SK-N-MC (cell line): ENCODE measurements at regions not wholly inside any gene's neighbourhood (a gene's known extent, or its start where the extent isn't known, plus 50 kb on each side); places are given as distances from the start of the nearest gene placed in this dataset.

Experiments used
- DNase-seq: peaks from one replicate; pipeline ENCODE4 v3.0.0-alpha.2; 2011; ENCODE audit warnings: low read depth, low spot score
- H3K27ac ChIP-seq: fragments of 200-600 bp; sonication (generic); 2 replicates; pipeline ENCODE4 v1.5.1; 2016; ENCODE audit warnings: mixed run types
- H3K36me3 ChIP-seq: fragments of 200-600 bp; sonication (generic); 2 replicates; pipeline ENCODE4 v1.6.1; 2017; ENCODE audit warnings: antibody characterized with exemption, low read length, mixed read lengths; ENCODE audit not compliant: insufficient read depth
- H3K4me3 ChIP-seq: fragments of 200-600 bp; sonication (generic); 2 replicates; pipeline ENCODE4 v1.5.1; 2016
- H3K9ac ChIP-seq: fragments of 200-600 bp; sonication (generic); 2 replicates; pipeline ENCODE4 v1.8.0; 2017; ENCODE audit warnings: mixed run types, mixed read lengths; ENCODE audit not compliant: insufficient read length
- H3K9me3 ChIP-seq: fragments of 200-600 bp; sonication (generic); 2 replicates; pipeline ENCODE4 v1.6.1; 2017; ENCODE audit warnings: low read depth, mild to moderate bottlenecking, antibody characterized with exemption, low read length, moderate library complexity, mixed read lengths
- EZH2 ChIP-seq: fragments of 200-600 bp; sonication (generic); IDR thresholded peaks from one replicate; pipeline ENCODE4 v1.6.1; 2017; ENCODE audit warnings: antibody characterized with exemption
- FOXP2 ChIP-seq: optimal IDR thresholded peaks from 2 replicates; pipeline ENCODE3; 2011; ENCODE audit warnings: mild to moderate bottlenecking, moderate library complexity; ENCODE audit not compliant: insufficient read depth; ENCODE audit errors: extremely low read length, control extremely low read depth
- POLR2AphosphoS5 ChIP-seq: IDR thresholded peaks from 2 replicates; pipeline ENCODE4 v1.6.1; 2012; ENCODE audit warnings: mild to moderate bottlenecking, low read depth, low read length, borderline replicate concordance

GRCh38 chr1:94646141-94646643 is 104.6 kb upstream of the F3 start:
- no peak for TF ChIP-seq POLR2AphosphoS5
- TF ChIP-seq EZH2 = no peak
- no peak for TF ChIP-seq FOXP2
- no peak for DNase-seq
- Histone ChIP-seq H3K9me3 (no peaks in the 10 kb centered on the region), H3K4me3 (no peak overlapping the region), H3K27ac (peak overlapping the region; percentile 63), H3K36me3 (no peaks in the 10 kb centered on the region), H3K9ac (no peak overlapping the region)

GRCh38 chr1:94644352-94644751 is 102.8 kb upstream of the F3 start:
- H3K27ac ChIP-seq = no peak overlapping the region
- H3K9me3 ChIP-seq = no peaks in the 10 kb centered on the region
- DNase-seq = no peak
- H3K36me3 ChIP-seq = no peaks in the 10 kb centered on the region
- H3K4me3 ChIP-seq = no peak overlapping the region
- TF ChIP-seq POLR2AphosphoS5 = no peak
- TF ChIP-seq FOXP2 = no peak
- H3K9ac ChIP-seq = no peak overlapping the region

GRCh38 chr1:94643819-94644218 is 102.3 kb upstream of the F3 start:
- TF ChIP-seq FOXP2 = no peak
- TF ChIP-seq POLR2AphosphoS5 = no peak
- no peak for TF ChIP-seq EZH2
- no peak overlapping the region for H3K9ac ChIP-seq
- no peaks in the 10 kb centered on the region for H3K9me3 ChIP-seq
- H3K4me3 ChIP-seq = no peak overlapping the region
- no peaks in the 10 kb centered on the region for H3K36me3 ChIP-seq
- H3K27ac ChIP-seq = no peak overlapping the region
- DNase-seq = no peak

- Histone ChIP-seq H3K9ac (no peak overlapping the region), H3K9me3 (no peaks in the 10 kb centered on the region), H3K27ac (no peak overlapping the region), H3K36me3 (no peaks in the 10 kb centered on the region), H3K4me3 (no peak overlapping the region)
- no peak for DNase-seq
- TF ChIP-seq POLR2AphosphoS5 (no peak), FOXP2 (no peak), EZH2 (no peak)
These were observed 101.2 kb upstream of the F3 start for GRCh38 chr1:94642617-94643321.

- Histone ChIP-seq H3K9me3 (no peaks in the 10 kb centered on the region), H3K4me3 (no peak overlapping the region), H3K9ac (no peak overlapping the region), H3K36me3 (no peaks in the 10 kb centered on the region), H3K27ac (no peak overlapping the region)
- TF ChIP-seq EZH2 (no peak), FOXP2 (no peak), POLR2AphosphoS5 (no peak)
- no peak for DNase-seq
These were observed 100.4 kb upstream of the F3 start for GRCh38 chr1:94641990-94642389.

GRCh38 chr1:94640125-94640524 is 98.6 kb upstream of the F3 start:
- no peak overlapping the region for H3K4me3 ChIP-seq
- no peak overlapping the region for H3K27ac ChIP-seq
- TF ChIP-seq FOXP2 = no peak
- no peak for TF ChIP-seq POLR2AphosphoS5
- DNase-seq = no peak
- H3K9me3 ChIP-seq = no peaks in the 10 kb centered on the region
- H3K36me3 ChIP-seq = no peaks in the 10 kb centered on the region
- H3K9ac ChIP-seq = no peak overlapping the region

- Histone ChIP-seq H3K9ac (no peak overlapping the region), H3K27ac (no peak overlapping the region), H3K36me3 (no peaks in the 10 kb centered on the region), H3K9me3 (no peaks in the 10 kb centered on the region), H3K4me3 (no peak overlapping the region)
- TF ChIP-seq FOXP2 (no peak), POLR2AphosphoS5 (no peak), EZH2 (no peak)
- no peak for DNase-seq
These were observed 95.6 kb upstream of the F3 start for GRCh38 chr1:94637121-94637520.

- TF ChIP-seq EZH2 (no peak), FOXP2 (no peak), POLR2AphosphoS5 (no peak)
These were observed 95.1 kb upstream of the F3 start for GRCh38 chr1:94636624-94637023.

GRCh38 chr1:94636100-94636499 is 94.5 kb upstream of the F3 start:
- DNase-seq = no peak
- no peak overlapping the region for H3K9ac ChIP-seq
- H3K36me3 ChIP-seq = no peaks in the 10 kb centered on the region
- no peaks in the 10 kb centered on the region for H3K9me3 ChIP-seq
- TF ChIP-seq POLR2AphosphoS5 = no peak
- TF ChIP-seq FOXP2 = no peak
- no peak for TF ChIP-seq EZH2
- H3K27ac ChIP-seq = no peak overlapping the region
- no peak overlapping the region for H3K4me3 ChIP-seq

More at GRCh38 chr1:94636624-94637023, 95.1 kb upstream of the F3 start:
- DNase-seq = no peak
- Histone ChIP-seq H3K36me3 (no peaks in the 10 kb centered on the region), H3K9ac (no peak overlapping the region), H3K4me3 (no peak overlapping the region), H3K27ac (no peak overlapping the region), H3K9me3 (no peaks in the 10 kb centered on the region)
